ENCODE measurements at regions not wholly inside any gene's neighbourhood (a gene's known extent, or its start where the extent isn't known, plus 50 kb on each side); places are given as distances from the start of the nearest gene placed in this dataset.

- TF ChIP-seq, protein P1, sequence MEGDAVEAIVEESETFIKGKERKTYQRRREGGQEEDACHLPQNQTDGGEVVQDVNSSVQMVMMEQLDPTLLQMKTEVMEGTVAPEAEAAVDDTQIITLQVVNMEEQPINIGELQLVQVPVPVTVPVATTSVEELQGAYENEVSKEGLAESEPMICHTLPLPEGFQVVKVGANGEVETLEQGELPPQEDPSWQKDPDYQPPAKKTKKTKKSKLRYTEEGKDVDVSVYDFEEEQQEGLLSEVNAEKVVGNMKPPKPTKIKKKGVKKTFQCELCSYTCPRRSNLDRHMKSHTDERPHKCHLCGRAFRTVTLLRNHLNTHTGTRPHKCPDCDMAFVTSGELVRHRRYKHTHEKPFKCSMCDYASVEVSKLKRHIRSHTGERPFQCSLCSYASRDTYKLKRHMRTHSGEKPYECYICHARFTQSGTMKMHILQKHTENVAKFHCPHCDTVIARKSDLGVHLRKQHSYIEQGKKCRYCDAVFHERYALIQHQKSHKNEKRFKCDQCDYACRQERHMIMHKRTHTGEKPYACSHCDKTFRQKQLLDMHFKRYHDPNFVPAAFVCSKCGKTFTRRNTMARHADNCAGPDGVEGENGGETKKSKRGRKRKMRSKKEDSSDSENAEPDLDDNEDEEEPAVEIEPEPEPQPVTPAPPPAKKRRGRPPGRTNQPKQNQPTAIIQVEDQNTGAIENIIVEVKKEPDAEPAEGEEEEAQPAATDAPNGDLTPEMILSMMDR (IDR thresholded peaks at IDR 0.05; ENCODE audit: insufficient read depth, low read depth, low read length, missing control alignments), result no peak
- no peak overlapping the region for H3K4me3 ChIP-seq (ENCODE audit: low read depth, low read length)
- no peak for DNase-seq (ENCODE audit: low read depth)
Observed at GRCh38 chr16:65658787-65659220, 536.9 kb upstream of the CDH11 start.

GRCh38 chr16:65658349-65658748 is 536.5 kb upstream of the CDH11 start:
- no peak overlapping the region for H3K4me3 ChIP-seq (ENCODE audit: low read depth, low read length)
- TF ChIP-seq, protein P1 (IDR thresholded peaks at IDR 0.05; ENCODE audit: insufficient read depth, low read depth, low read length, missing control alignments), result no peak
- DNase-seq (ENCODE audit: low read depth), result no peak

- no peak for DNase-seq (ENCODE audit: low read depth)
- TF ChIP-seq, protein P1 (IDR thresholded peaks at IDR 0.05; ENCODE audit: insufficient read depth, low read depth, low read length, missing control alignments), result no peak
- H3K4me3 ChIP-seq (ENCODE audit: low read depth, low read length), result no peak overlapping the region
Observed at GRCh38 chr16:65657556-65657955, 535.7 kb upstream of the CDH11 start.

DNA sequence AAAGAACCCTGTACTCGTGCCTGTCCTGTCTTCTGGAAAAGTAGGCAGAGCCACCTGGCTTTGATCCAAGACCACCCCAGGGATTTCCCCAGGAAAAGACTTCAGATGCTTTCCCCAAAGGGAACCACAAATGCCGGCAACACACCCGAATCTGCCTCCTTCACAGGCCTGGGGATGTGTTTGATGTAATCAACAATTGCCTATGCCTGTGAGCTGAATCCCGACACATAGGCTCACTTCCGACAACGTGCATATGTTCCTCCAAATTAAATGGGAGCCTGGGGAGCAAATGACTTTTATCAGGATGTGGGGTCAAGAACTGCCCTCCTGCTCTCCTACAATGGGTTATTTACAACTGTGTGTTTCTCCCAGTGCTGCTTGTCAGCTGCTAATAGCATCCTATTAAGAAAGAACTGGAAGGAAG is 535.2 kb upstream of the CDH11 start:
- H3K4me3 ChIP-seq (ENCODE audit: low read depth, low read length), result no peak overlapping the region
- TF ChIP-seq, protein P1 (IDR thresholded peaks at IDR 0.05; ENCODE audit: insufficient read depth, low read depth, low read length, missing control alignments), result no peak
- DNase-seq (ENCODE audit: low read depth), result no peak

- H3K4me3 ChIP-seq (ENCODE audit: low read depth, low read length), result no peak overlapping the region
- DNase-seq (ENCODE audit: low read depth), result no peak
- TF ChIP-seq, protein P1 (IDR thresholded peaks at IDR 0.05; ENCODE audit: insufficient read depth, low read depth, low read length, missing control alignments), result no peak
Observed at GRCh38 chr16:65655802-65656201, 533.9 kb upstream of the CDH11 start.

DNA sequence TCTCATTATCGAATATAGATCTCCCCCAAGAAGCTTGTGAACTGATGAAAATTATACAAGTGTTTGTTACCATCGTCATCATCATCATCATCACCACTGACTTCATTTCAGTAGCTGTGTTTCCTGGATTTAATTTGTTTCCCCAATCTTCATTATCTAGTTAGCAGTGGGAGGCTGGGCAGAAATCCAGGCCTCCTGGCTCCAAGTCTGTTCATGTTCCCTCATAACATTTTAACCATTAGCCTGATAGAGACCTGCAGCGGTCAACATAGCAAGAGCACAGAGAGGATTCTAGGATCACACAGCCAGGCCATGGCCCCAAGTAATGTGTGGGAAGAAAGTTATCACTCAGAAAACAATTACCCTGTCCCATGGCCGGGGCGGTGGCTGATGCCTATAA is 526.2 kb upstream of the CDH11 start:
- TF ChIP-seq, protein P1 (IDR thresholded peaks at IDR 0.05; ENCODE audit: insufficient read depth, low read depth, low read length, missing control alignments), result no peak
- DNase-seq (ENCODE audit: low read depth), result no peak
- no peak overlapping the region for H3K4me3 ChIP-seq (ENCODE audit: low read depth, low read length)

DNA sequence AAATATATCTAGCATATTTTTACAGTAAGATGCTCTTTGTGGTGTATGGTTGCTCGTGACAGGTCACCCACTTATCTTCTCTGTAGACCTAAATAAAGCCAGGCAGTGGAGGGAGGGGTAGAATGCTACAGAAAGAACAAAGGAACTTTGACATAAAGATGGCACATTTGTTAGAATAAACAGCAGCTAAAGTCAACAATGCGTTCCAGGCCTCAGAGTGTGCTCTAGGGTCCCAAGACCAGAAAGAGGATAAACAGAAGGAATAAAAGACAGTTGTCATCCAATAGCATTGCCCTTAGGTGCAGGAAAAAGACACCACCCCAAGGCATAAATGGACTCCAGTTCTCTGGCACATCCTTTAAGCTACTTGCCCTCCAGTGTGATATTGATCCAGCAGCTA is 523.0 kb upstream of the CDH11 start:
- DNase-seq (ENCODE audit: low read depth), result no peak
- H3K4me3 ChIP-seq (ENCODE audit: low read depth, low read length), result no peak overlapping the region
- TF ChIP-seq, protein P1 (IDR thresholded peaks at IDR 0.05; ENCODE audit: insufficient read depth, low read depth, low read length, missing control alignments), result no peak
